K562 (cell line): ENCODE measurements at regions not wholly inside any gene's neighbourhood (a gene's known extent, or its start where the extent isn't known, plus 50 kb on each side); places are given as distances from the start of the nearest gene placed in this dataset.

Experiments used
- BRF1 ChIP-seq: IDR thresholded peaks from 3 replicates; pipeline ENCODE4 v1.6.1; 2011; ENCODE audit warnings: borderline replicate concordance, mild to moderate bottlenecking; ENCODE audit not compliant: insufficient read length; ENCODE audit errors: extremely low read depth
- CAMTA2 ChIP-seq: fragments of 250-450 bp; sonication (Bioruptor Pico); conservative IDR thresholded peaks from 2 replicates; pipeline ENCODE4 v1.5.1; 2022
- CBFB ChIP-seq: sonication (generic); formaldehyde crosslinking; IDR thresholded peaks from 2 replicates; pipeline ENCODE4 v1.4.0; 2020; ENCODE audit warnings: mild to moderate bottlenecking, missing genetic modification reagents
- E2F4 ChIP-seq: sonication (generic); formaldehyde crosslinking; IDR thresholded peaks from 2 replicates; pipeline ENCODE4 v1.8.0; 2022; ENCODE audit warnings: mild to moderate bottlenecking, low read depth, missing genetic modification reagents
- TBP ChIP-seq: optimal IDR thresholded peaks from 2 replicates; pipeline ENCODE3; 2011; ENCODE audit warnings: low read depth, low read length, improper control_type of control experiment
- USF1 ChIP-seq: sonication (generic); formaldehyde crosslinking; IDR thresholded peaks from 2 replicates; pipeline ENCODE4 v1.9.0; 2022; ENCODE audit warnings: mild to moderate bottlenecking, missing genetic modification reagents
- ZNF174 ChIP-seq: fragments of 250-450 bp; sonication (Bioruptor Pico); IDR thresholded peaks from 2 replicates; pipeline ENCODE4 v1.4.0; 2020; ENCODE audit warnings: mild to moderate bottlenecking
- ZNF282 ChIP-seq: sonication (generic); formaldehyde crosslinking; IDR thresholded peaks from 2 replicates; pipeline ENCODE4 v1.8.1; 2023; ENCODE audit warnings: missing genetic modification reagents
- ZNF407 ChIP-seq: fragments of 450-650 bp; IDR thresholded peaks from 2 replicates; pipeline ENCODE4 v1.6.1; 2016; ENCODE audit warnings: low read depth

DNA sequence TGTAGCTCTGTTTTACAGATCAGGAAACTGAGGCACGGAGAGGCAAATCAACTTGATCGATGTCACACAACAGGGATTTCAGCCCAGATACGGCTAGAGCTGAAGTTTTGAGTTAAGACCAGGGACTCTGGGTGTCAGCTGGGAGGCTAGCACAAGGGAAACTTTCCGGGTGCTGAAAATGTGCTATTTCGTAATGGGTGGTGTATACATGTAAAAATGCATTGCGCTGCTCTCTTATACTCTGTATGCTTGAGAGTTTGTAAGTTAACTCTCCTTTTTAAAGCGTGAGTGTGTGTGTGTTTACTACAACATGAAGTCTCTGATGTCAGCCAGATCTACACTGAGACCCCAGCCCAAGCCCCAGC is 227.6 kb downstream of the MN1 start (continued):
- TF ChIP-seq ZNF407 (no peak), ZNF282 (no peak), BRF1 (no peak), USF1 (no peak), ZNF174 (CRISPR knock-in tag) (no peak), CBFB (CRISPR knock-in tag) (no peak), E2F4 (CRISPR knock-in tag) (no peak), TBP (no peak), CAMTA2 (no peak)
